ENCODE measurements at regions not wholly inside any gene's neighbourhood (a gene's known extent, or its start where the extent isn't known, plus 50 kb on each side); places are given as distances from the start of the nearest gene placed in this dataset.

- TF ChIP-seq KLF9 (CRISPR knock-in tag; IDR thresholded peaks at IDR 0.05; ENCODE audit: low read depth), result no peak
- TF ChIP-seq ZNF274 (CRISPR knock-in tag; IDR thresholded peaks at IDR 0.05), result no peak
Measured at GRCh38 chr1:199665371-199665770, 362.1 kb upstream of the NR5A2 start.
